Spleen (tissue), 7 donors: ENCODE measurements at regions not wholly inside any gene's neighbourhood (a gene's known extent, or its start where the extent isn't known, plus 50 kb on each side); places are given as distances from the start of the nearest gene placed in this dataset.

Experiments
- CTCF ChIP-seq, 11 experiments: fragments of 200-600 bp in 7 of 11; fragments of 450-650 bp in 4 of 11; sonication (generic) in 4 of 11; IDR thresholded peaks in 8 of 11; conservative IDR thresholded peaks in 3 of 11; 1 replicate in 7 of 11; 2 replicates in 4 of 11; pipeline versions ENCODE4 v1.4.0 to v1.8.0; 2016 to 2021; ENCODE audit warnings: antibody characterized with exemption in 11 of 11, inconsistent platforms in 4 of 11, mild to moderate bottlenecking in 1 of 11
- POLR2A ChIP-seq, 3 donors: fragments of 450-650 bp; IDR thresholded peaks; one replicate each; pipeline ENCODE4 v1.5.1; 2017; ENCODE audit warnings: antibody characterized with exemption in 3 of 3, mild to moderate bottlenecking in 1 of 3
- donor health status: DM: no; HTN: no; CAD: no; lungs with moderate emphysema.
- donor health status: DM: no; HTN: no; CAD: no.
- donor health status: DM: no; HTN: no; CAD: no.

GRCh38 chr6:72504406-72504805 lies 117.5 kb upstream of the KCNQ5 start:
- TF ChIP-seq CTCF (IDR thresholded peaks at IDR 0.05 in 8 of 11, conservative IDR thresholded peaks at IDR 0.05 in 3 of 11) (no peak), POLR2A (IDR thresholded peaks at IDR 0.05) (no peak)
